ENCODE measurements at regions not wholly inside any gene's neighbourhood (a gene's known extent, or its start where the extent isn't known, plus 50 kb on each side); places are given as distances from the start of the nearest gene placed in this dataset.
"Not testable (repeated sequence)": the region's sequence is repeated elsewhere in the genome, so short reads cannot be mapped to it uniquely, and the experiment has no call there.

GRCh38 chr1:144026022-144026421, 54.2 kb upstream of the FAM72C start:
- not testable (repeated sequence) for DNase-seq (ENCODE audit: low spot score)

- DNase-seq (ENCODE audit: low spot score): not testable (repeated sequence)
Observed at GRCh38 chr1:144021690-144022384, 50.1 kb upstream of the FAM72C start.
